Activated CD8-positive, alpha-beta T cell treated with anti-CD3 and anti-CD28 coated beads, Interleukin-2, amount 10 ng/mL, durations not matched to agents 7 days and 5 days (primary cell): ENCODE measurements at regions not wholly inside any gene's neighbourhood (a gene's known extent, or its start where the extent isn't known, plus 50 kb on each side); places are given as distances from the start of the nearest gene placed in this dataset.

Source experiments
- ATAC-seq: fragments of 150-1000 bp; cut with Tn5 transposase; one replicate; pipeline ENCODE4 v1.10.0; 2021; ENCODE audit warnings: moderate library complexity
- CTCF ChIA-PET: fragments of 350-600 bp; sonication (Branson Sonifier 250); formaldehyde crosslinking; loops from one replicate; lab custom pipeline; 2021; ENCODE audit warnings: antibody characterized with exemption; lab: Charles Lee
- POLR2A ChIA-PET: fragments of 350-600 bp; sonication (Branson Sonifier 250); formaldehyde crosslinking; loops from one replicate; lab custom pipeline; 2021; ENCODE audit warnings: antibody characterized with exemption; lab: Charles Lee
- DNase-seq: peaks from one replicate; pipeline ENCODE4 v3.0.0-alpha.2; 2020
- H3K27ac Mint-ChIP-seq: one replicate; pipeline ENCODE4 v1.8.0; 2021; ENCODE audit warnings: mild to moderate bottlenecking, mixed read lengths
- H3K27me3 Mint-ChIP-seq: one replicate; pipeline ENCODE4 v1.8.0; 2021; ENCODE audit warnings: low read depth, mixed read lengths
- H3K36me3 Mint-ChIP-seq: one replicate; pipeline ENCODE4 v1.8.0; 2021; ENCODE audit warnings: low read depth, mixed read lengths
- H3K4me1 Mint-ChIP-seq: one replicate; pipeline ENCODE4 v1.8.0; 2021; ENCODE audit warnings: low read depth, mixed read lengths
- H3K4me3 Mint-ChIP-seq: one replicate; pipeline ENCODE4 v1.8.0; 2021; ENCODE audit warnings: mild to moderate bottlenecking, mixed read lengths
- H3K9me3 Mint-ChIP-seq: one replicate; pipeline ENCODE4 v1.8.0; 2022; ENCODE audit warnings: mixed read lengths; ENCODE audit not compliant: insufficient read depth

GRCh38 chr7:138226001-138226476 is 149.8 kb downstream of the AKR1D1 start:
- no peaks in the 10 kb centered on the region for H3K36me3 Mint-ChIP-seq
- no peak for ATAC-seq
- ChIA-PET CTCF (no interaction called here), POLR2A (no interaction called here)
- H3K27ac Mint-ChIP-seq = no peak overlapping the region
- peaks cover 4% of the 10 kb centered on the region for H3K4me1 Mint-ChIP-seq
- peaks cover 1% of the 10 kb centered on the region for H3K27me3 Mint-ChIP-seq
- no peak overlapping the region for H3K4me3 Mint-ChIP-seq
- H3K9me3 Mint-ChIP-seq = no peaks in the 10 kb centered on the region
- no peak for DNase-seq

- DNase-seq (no peak), ATAC-seq (no peak)
- H3K4me3 Mint-ChIP-seq = no peak overlapping the region
- peaks cover 1% of the 10 kb centered on the region for H3K27me3 Mint-ChIP-seq
- H3K27ac Mint-ChIP-seq = no peak overlapping the region
- no peaks in the 10 kb centered on the region for H3K36me3 Mint-ChIP-seq
- H3K4me1 Mint-ChIP-seq = peaks cover 4% of the 10 kb centered on the region
- ChIA-PET POLR2A (no interaction called here), CTCF (no interaction called here)
- no peaks in the 10 kb centered on the region for H3K9me3 Mint-ChIP-seq
Measured at GRCh38 chr7:138226745-138227279, 150.6 kb downstream of the AKR1D1 start.

- Mint-ChIP-seq H3K27ac (no peak overlapping the region), H3K27me3 (peaks cover 1% of the 10 kb centered on the region), H3K36me3 (no peaks in the 10 kb centered on the region), H3K4me1 (peaks cover 4% of the 10 kb centered on the region), H3K4me3 (no peak overlapping the region), H3K9me3 (no peaks in the 10 kb centered on the region)
- ChIA-PET POLR2A (no interaction called here), CTCF (no interaction called here)
- ATAC-seq (no peak), DNase-seq (no peak)
Measured at GRCh38 chr7:138228119-138228518, 151.9 kb downstream of the AKR1D1 start.

- Mint-ChIP-seq H3K36me3 (no peaks in the 10 kb centered on the region), H3K27ac (no peak overlapping the region), H3K4me1 (peaks cover 4% of the 10 kb centered on the region), H3K9me3 (no peaks in the 10 kb centered on the region), H3K27me3 (peaks cover 1% of the 10 kb centered on the region), H3K4me3 (no peak overlapping the region)
- no peak for DNase-seq
- no peak for ATAC-seq
- ChIA-PET POLR2A (no interaction called here), CTCF (no interaction called here)
Measured at GRCh38 chr7:138228769-138229168, 152.5 kb downstream of the AKR1D1 start.

GRCh38 chr7:138233189-138233588 is 156.9 kb downstream of the AKR1D1 start:
- ATAC-seq (no peak), DNase-seq (no peak)
- Mint-ChIP-seq H3K36me3 (no peaks in the 10 kb centered on the region), H3K27me3 (no peaks in the 10 kb centered on the region), H3K9me3 (no peaks in the 10 kb centered on the region), H3K27ac (no peak overlapping the region), H3K4me3 (no peak overlapping the region), H3K4me1 (no peaks in the 10 kb centered on the region)
- POLR2A ChIA-PET = no interaction called here
- CTCF ChIA-PET = no interaction called here

GRCh38 chr7:138235207-138235606 is 158.9 kb downstream of the AKR1D1 start:
- POLR2A ChIA-PET = no interaction called here
- no peaks in the 10 kb centered on the region for H3K27me3 Mint-ChIP-seq
- no peak for ATAC-seq
- H3K36me3 Mint-ChIP-seq = no peaks in the 10 kb centered on the region
- no peak for DNase-seq
- CTCF ChIA-PET = no interaction called here
- H3K9me3 Mint-ChIP-seq = no peaks in the 10 kb centered on the region
- no peak overlapping the region for H3K27ac Mint-ChIP-seq
- H3K4me3 Mint-ChIP-seq = no peak overlapping the region
- H3K4me1 Mint-ChIP-seq = no peaks in the 10 kb centered on the region

- CTCF ChIA-PET = no interaction called here
Measured at GRCh38 chr7:138237995-138238394, 161.7 kb downstream of the AKR1D1 start.

GRCh38 chr7:138238734-138239659 is 162.7 kb downstream of the AKR1D1 start:
- ATAC-seq (no peak), DNase-seq (no peak)
- Mint-ChIP-seq H3K27ac (no peak overlapping the region), H3K4me3 (no peak overlapping the region), H3K36me3 (no peaks in the 10 kb centered on the region), H3K4me1 (no peaks in the 10 kb centered on the region), H3K27me3 (no peaks in the 10 kb centered on the region), H3K9me3 (no peaks in the 10 kb centered on the region)
- ChIA-PET POLR2A (no interaction called here), CTCF (no interaction called here)

More at GRCh38 chr7:138237995-138238394, 161.7 kb downstream of the AKR1D1 start:
- no peaks in the 10 kb centered on the region for H3K4me1 Mint-ChIP-seq
- H3K9me3 Mint-ChIP-seq = no peaks in the 10 kb centered on the region
- no peak overlapping the region for H3K27ac Mint-ChIP-seq
- DNase-seq = no peak
- H3K27me3 Mint-ChIP-seq = no peaks in the 10 kb centered on the region
- POLR2A ChIA-PET = no interaction called here
- ATAC-seq = no peak
- no peaks in the 10 kb centered on the region for H3K36me3 Mint-ChIP-seq
- no peak overlapping the region for H3K4me3 Mint-ChIP-seq

GRCh38 chr7:138243430-138243829 is 167.2 kb downstream of the AKR1D1 start:
- Mint-ChIP-seq H3K27ac (no peak overlapping the region), H3K27me3 (no peaks in the 10 kb centered on the region), H3K9me3 (no peaks in the 10 kb centered on the region), H3K36me3 (no peaks in the 10 kb centered on the region), H3K4me3 (no peak overlapping the region), H3K4me1 (no peaks in the 10 kb centered on the region)
- DNase-seq (no peak), ATAC-seq (no peak)
- CTCF ChIA-PET = no interaction called here
- POLR2A ChIA-PET = no interaction called here

- ChIA-PET POLR2A (no interaction called here), CTCF (no interaction called here)
- Mint-ChIP-seq H3K27ac (no peak overlapping the region), H3K4me3 (no peak overlapping the region), H3K4me1 (no peaks in the 10 kb centered on the region), H3K9me3 (no peaks in the 10 kb centered on the region), H3K36me3 (no peaks in the 10 kb centered on the region), H3K27me3 (no peaks in the 10 kb centered on the region)
- ATAC-seq (no peak), DNase-seq (no peak)
Measured at GRCh38 chr7:138243836-138244235, 167.6 kb downstream of the AKR1D1 start.

GRCh38 chr7:138244606-138245005 is 168.3 kb downstream of the AKR1D1 start:
- Mint-ChIP-seq H3K36me3 (no peaks in the 10 kb centered on the region), H3K27ac (no peak overlapping the region), H3K9me3 (no peaks in the 10 kb centered on the region), H3K27me3 (no peaks in the 10 kb centered on the region), H3K4me3 (no peak overlapping the region), H3K4me1 (no peaks in the 10 kb centered on the region)
- ATAC-seq (no peak), DNase-seq (no peak)
- CTCF ChIA-PET = no interaction called here
- POLR2A ChIA-PET = no interaction called here

- Mint-ChIP-seq H3K9me3 (no peaks in the 10 kb centered on the region), H3K27me3 (no peaks in the 10 kb centered on the region), H3K36me3 (no peaks in the 10 kb centered on the region), H3K27ac (no peak overlapping the region), H3K4me1 (no peaks in the 10 kb centered on the region), H3K4me3 (no peak overlapping the region)
- ChIA-PET POLR2A (no interaction called here), CTCF (no interaction called here)
- no peak for DNase-seq
- ATAC-seq = no peak
Measured at GRCh38 chr7:138245216-138245615, 169.0 kb downstream of the AKR1D1 start.
